A673 (cell line): ENCODE measurements at regions not wholly inside any gene's neighbourhood (a gene's known extent, or its start where the extent isn't known, plus 50 kb on each side); places are given as distances from the start of the nearest gene placed in this dataset.

Experiments
- BruUV-seq: library from RNA; stranded (reverse); fragments of 400-500 nt; replicated peaks from 2 replicates; lab custom pipeline; 2021; lab: Mats Ljungman, UMichigan
- CTCF ChIA-PET: fragments of 300-600 bp; sonication (Branson Sonifier 250); formaldehyde crosslinking; loops from one replicate; lab custom pipeline; 2022; ENCODE audit warnings: antibody characterized with exemption; lab: Charles Lee
- POLR2A ChIA-PET: fragments of 300-600 bp; sonication (Branson Sonifier 250); formaldehyde crosslinking; loops from one replicate; lab custom pipeline; 2022; ENCODE audit warnings: antibody characterized with exemption; ENCODE audit not compliant: low non-redundant PET; lab: Charles Lee
- DNase-seq: peaks from one replicate; pipeline ENCODE4 v3.0.0-alpha.2; 2015; ENCODE audit warnings: low spot score
- H3K27ac ChIP-seq: fragments of 200-600 bp; sonication (generic); 2 replicates; pipeline ENCODE4 v1.5.1; 2016; ENCODE audit warnings: mixed run types, low read depth, mild to moderate bottlenecking, mixed read lengths, antibody characterized with exemption, low read length; ENCODE audit not compliant: poor library complexity, severe bottlenecking
- H3K27me3 ChIP-seq: fragments of 200-600 bp; sonication (generic); replicated peaks from 2 replicates; pipeline ENCODE4 v1.6.1; 2017; ENCODE audit warnings: mixed run types, low read depth, mild to moderate bottlenecking, mixed read lengths, antibody characterized with exemption, low read length; ENCODE audit not compliant: insufficient read depth, poor library complexity
- H3K36me3 ChIP-seq: fragments of 200-600 bp; sonication (generic); 2 replicates; pipeline ENCODE4 v1.6.1; 2016; ENCODE audit warnings: mixed run types, mild to moderate bottlenecking, mixed read lengths, antibody characterized with exemption, low read length; ENCODE audit not compliant: insufficient read depth, poor library complexity, severe bottlenecking
- H3K4me1 ChIP-seq: fragments of 200-600 bp; sonication (generic); 2 replicates; pipeline ENCODE4 v1.6.1; 2017; ENCODE audit warnings: mixed run types, mild to moderate bottlenecking, mixed read lengths, antibody characterized with exemption, low read length; ENCODE audit not compliant: insufficient read depth, poor library complexity, severe bottlenecking
- H3K4me3 ChIP-seq: fragments of 200-600 bp; sonication (generic); 2 replicates; pipeline ENCODE4 v1.5.1; 2016; ENCODE audit warnings: low read depth, mixed run types, mild to moderate bottlenecking, mixed read lengths, low read length; ENCODE audit not compliant: poor library complexity, severe bottlenecking
- H3K9me3 ChIP-seq: fragments of 200-600 bp; sonication (generic); 2 replicates; pipeline ENCODE4 v1.6.1; 2016; ENCODE audit warnings: mixed run types, low read depth, mild to moderate bottlenecking, mixed read lengths, antibody characterized with exemption, low read length; ENCODE audit not compliant: poor library complexity, severe bottlenecking
- CTCF ChIP-seq: fragments of 300-800, 200-600 bp; sonication (generic); conservative IDR thresholded peaks from 2 replicates; pipeline ENCODE4 v1.5.1; 2017; ENCODE audit warnings: low read depth, mild to moderate bottlenecking, antibody characterized with exemption, low read length, moderate library complexity, mixed read lengths
- EZH2 ChIP-seq: fragments of 200-600 bp; sonication (generic); IDR thresholded peaks from 2 replicates; pipeline ENCODE4 v1.6.1; 2017; ENCODE audit warnings: borderline replicate concordance, low read depth, mild to moderate bottlenecking, mixed read lengths, antibody characterized with exemption, low read length; ENCODE audit not compliant: poor library complexity, severe bottlenecking
- intact Hi-C: fragments of 100-400 bp; cut with micrococcal nuclease; formaldehyde crosslinking; loops from one replicate; pipeline ENCODE4 v1.10.0; 2022; ENCODE audit not compliant: unreplicated experiment

- Histone ChIP-seq H3K9me3 (no peaks in the 10 kb centered on the region), H3K4me1 (no peaks in the 10 kb centered on the region), H3K27ac (no peak overlapping the region), H3K27me3 (peaks cover 6% of the 10 kb centered on the region), H3K36me3 (no peaks in the 10 kb centered on the region), H3K4me3 (no peak overlapping the region)
- BruUV-seq, result no TSS peak
- intact Hi-C loops, result no loop called here
- TF ChIP-seq CTCF (no peak), EZH2 (no peak)
- DNase-seq, result no peak
- CTCF ChIA-PET, result no interaction called here
- POLR2A ChIA-PET, result no interaction called here
Measured at GRCh38 chr9:21656776-21657674, 145.4 kb upstream of the MTAP start.

GRCh38 chr9:21657966-21658667 is 144.3 kb upstream of the MTAP start:
- intact Hi-C loops, result no loop called here
- no TSS peak for BruUV-seq
- CTCF ChIA-PET, result no interaction called here
- Histone ChIP-seq H3K36me3 (no peaks in the 10 kb centered on the region), H3K27ac (no peak overlapping the region), H3K4me3 (no peak overlapping the region), H3K4me1 (no peaks in the 10 kb centered on the region), H3K27me3 (peaks cover 6% of the 10 kb centered on the region), H3K9me3 (no peaks in the 10 kb centered on the region)
- TF ChIP-seq CTCF (no peak), EZH2 (no peak)
- POLR2A ChIA-PET, result no interaction called here
- no peak for DNase-seq

GRCh38 chr9:21660976-21661375 is 141.5 kb upstream of the MTAP start:
- no peak for DNase-seq
- no peaks in the 10 kb centered on the region for H3K4me1 ChIP-seq
- no peak overlapping the region for H3K4me3 ChIP-seq
- no peaks in the 10 kb centered on the region for H3K36me3 ChIP-seq
- BruUV-seq, result no TSS peak
- ChIA-PET POLR2A (no interaction called here), CTCF (no interaction called here)
- no peaks in the 10 kb centered on the region for H3K9me3 ChIP-seq
- no peak for TF ChIP-seq CTCF
- TF ChIP-seq EZH2, result no peak
- intact Hi-C loops, result no loop called here
- H3K27me3 ChIP-seq, result peaks cover 6% of the 10 kb centered on the region
- no peak overlapping the region for H3K27ac ChIP-seq
